SU-DHL-6 (cell line): ENCODE measurements at regions not wholly inside any gene's neighbourhood (a gene's known extent, or its start where the extent isn't known, plus 50 kb on each side); places are given as distances from the start of the nearest gene placed in this dataset.
"Not testable (repeated sequence)": the region's sequence is repeated elsewhere in the genome, so short reads cannot be mapped to it uniquely, and the experiment has no call there.

Source experiments
- H2AFZ ChIP-seq: fragments of 200-600 bp; sonication (generic); 2 replicates; pipeline ENCODE4 v1.6.1; 2014; ENCODE audit warnings: low read depth, mild to moderate bottlenecking, moderate library complexity, mixed read lengths, antibody characterized with exemption, low read length; ENCODE audit not compliant: severe bottlenecking
- H3F3A ChIP-seq: fragments of 200-600 bp; shearing (Covaris generic); 2 replicates; pipeline ENCODE4 v1.6.0; 2016; ENCODE audit warnings: antibody characterized with exemption, mild to moderate bottlenecking; ENCODE audit not compliant: insufficient read depth
- H3K27ac ChIP-seq: fragments of 200-600 bp; sonication (generic); 2 replicates; pipeline ENCODE4 v1.5.1; 2016; ENCODE audit warnings: low read depth, mild to moderate bottlenecking, low read length, moderate library complexity, mixed read lengths
- H3K27me3 ChIP-seq: fragments of 200-600 bp; sonication (generic), shearing (Covaris generic); 2 replicates; pipeline ENCODE4 v1.6.0; 2014; ENCODE audit warnings: mild to moderate bottlenecking, low read length
- H3K36me3 ChIP-seq: fragments of 200-600 bp; sonication (generic); 2 replicates; pipeline ENCODE4 v1.6.1; 2014; ENCODE audit warnings: mild to moderate bottlenecking, low read length, mixed read lengths
- H3K4me2 ChIP-seq: fragments of 300-600, 200-600 bp; shearing (Covaris generic), sonication (generic); 2 replicates; pipeline ENCODE4 v1.6.0; 2014; ENCODE audit warnings: low read length, low read depth, mild to moderate bottlenecking; ENCODE audit not compliant: poor library complexity, severe bottlenecking
- H3K4me3 ChIP-seq: fragments of 200-600 bp; sonication (generic); 2 replicates; pipeline ENCODE4 v1.5.1; 2014; ENCODE audit warnings: antibody characterized with exemption, low read length, mild to moderate bottlenecking, mixed read lengths; ENCODE audit not compliant: insufficient read depth, poor library complexity, severe bottlenecking
- H3K79me2 ChIP-seq: fragments of 200-600 bp; sonication (generic); 2 replicates; pipeline ENCODE4 v1.6.1; 2014; ENCODE audit warnings: mild to moderate bottlenecking, low read length, moderate library complexity; ENCODE audit not compliant: insufficient read depth
- H3K9ac ChIP-seq: fragments of 200-600 bp; sonication (generic); 2 replicates; pipeline ENCODE4 v1.7.0; 2014; ENCODE audit warnings: mild to moderate bottlenecking, low read length
- H3K9me2 ChIP-seq: fragments of 200-600 bp; sonication (generic); replicated peaks from 2 replicates; pipeline ENCODE4 v1.6.1; 2014; ENCODE audit warnings: low read length; ENCODE audit not compliant: insufficient read depth
- H3K9me3 ChIP-seq: fragments of 200-600 bp; sonication (generic); 2 replicates; pipeline ENCODE4 v1.6.1; 2014; ENCODE audit warnings: low read length, mixed read lengths; ENCODE audit not compliant: insufficient read depth
- H4K20me1 ChIP-seq: fragments of 200-600 bp; sonication (generic); 2 replicates; pipeline ENCODE4 v1.6.1; 2014; ENCODE audit warnings: low read depth, mild to moderate bottlenecking, antibody characterized with exemption, low read length, moderate library complexity, mixed read lengths
- CTCF ChIP-seq: fragments of 200-600 bp; sonication (generic); IDR thresholded peaks from one replicate; pipeline ENCODE4 v1.5.1; 2017; ENCODE audit warnings: antibody characterized with exemption, mild to moderate bottlenecking, low read length, moderate library complexity; ENCODE audit not compliant: insufficient read depth, poor library complexity, severe bottlenecking
- EZH2phosphoT487 ChIP-seq: fragments of 200-600 bp; sonication (generic), shearing (Covaris generic); conservative IDR thresholded peaks from 2 replicates; pipeline ENCODE4 v1.6.1; 2018; ENCODE audit warnings: mild to moderate bottlenecking, antibody characterized with exemption, low read length, moderate library complexity, mixed read lengths

- TF ChIP-seq EZH2phosphoT487 = no peak
- TF ChIP-seq CTCF = no peak
- H3K27me3 ChIP-seq = no peaks in the 10 kb centered on the region
- H3F3A ChIP-seq = no peaks in the 10 kb centered on the region
- no peaks in the 10 kb centered on the region for H3K9me3 ChIP-seq
- H3K79me2 ChIP-seq = no peaks in the 10 kb centered on the region
- no peaks in the 10 kb centered on the region for H3K9me2 ChIP-seq
- H3K4me3 ChIP-seq = no peak overlapping the region
- no peak overlapping the region for H3K27ac ChIP-seq
- no peak overlapping the region for H3K4me2 ChIP-seq
- no peak overlapping the region for H3K9ac ChIP-seq
- H3K36me3 ChIP-seq = no peaks in the 10 kb centered on the region
- no peak overlapping the region for H2AFZ ChIP-seq
- H4K20me1 ChIP-seq = no peaks in the 10 kb centered on the region
Measured at GRCh38 chr11:122584670-122585069, 70.9 kb upstream of the UBASH3B start.

- H4K20me1 ChIP-seq, H3K27me3 ChIP-seq, H3K9me2 ChIP-seq, H3K4me3 ChIP-seq, H3K36me3 ChIP-seq, H3K9ac ChIP-seq, H3F3A ChIP-seq, H2AFZ ChIP-seq, H3K79me2 ChIP-seq, H3K27ac ChIP-seq, H3K9me3 ChIP-seq, H3K4me2 ChIP-seq: not testable (repeated sequence)
Measured at GRCh38 chr11:122580071-122580470, 75.5 kb upstream of the UBASH3B start.

- no peaks in the 10 kb centered on the region for H3F3A ChIP-seq
- no peak overlapping the region for H3K9ac ChIP-seq
- H3K4me2 ChIP-seq = no peak overlapping the region
- no peaks in the 10 kb centered on the region for H3K9me2 ChIP-seq
- no peak overlapping the region for H2AFZ ChIP-seq
- no peaks in the 10 kb centered on the region for H3K36me3 ChIP-seq
- H3K79me2 ChIP-seq = no peaks in the 10 kb centered on the region
- no peaks in the 10 kb centered on the region for H3K27me3 ChIP-seq
- no peak overlapping the region for H3K4me3 ChIP-seq
- H4K20me1 ChIP-seq = no peaks in the 10 kb centered on the region
- TF ChIP-seq EZH2phosphoT487 = no peak
- TF ChIP-seq CTCF = no peak
- H3K27ac ChIP-seq = no peak overlapping the region
- no peaks in the 10 kb centered on the region for H3K9me3 ChIP-seq
Measured at GRCh38 chr11:122578171-122578825, 77.2 kb upstream of the UBASH3B start.

- no peak for TF ChIP-seq EZH2phosphoT487
- TF ChIP-seq CTCF = no peak
- no peaks in the 10 kb centered on the region for H3K36me3 ChIP-seq
- no peaks in the 10 kb centered on the region for H3K79me2 ChIP-seq
- H3K9me2 ChIP-seq = no peaks in the 10 kb centered on the region
- H4K20me1 ChIP-seq = no peaks in the 10 kb centered on the region
- H3K4me3 ChIP-seq = no peak overlapping the region
- H3K27ac ChIP-seq = no peak overlapping the region
- no peak overlapping the region for H3K4me2 ChIP-seq
- H3F3A ChIP-seq = no peaks in the 10 kb centered on the region
- H3K9ac ChIP-seq = no peak overlapping the region
- no peaks in the 10 kb centered on the region for H3K9me3 ChIP-seq
- H2AFZ ChIP-seq = no peak overlapping the region
- no peaks in the 10 kb centered on the region for H3K27me3 ChIP-seq
Measured at GRCh38 chr11:122572592-122572991, 82.9 kb upstream of the UBASH3B start.
